Activated naive CD4-positive, alpha-beta T cell treated with anti-CD3 and anti-CD28 coated beads for 36 hours (primary cell): ENCODE measurements at regions not wholly inside any gene's neighbourhood (a gene's known extent, or its start where the extent isn't known, plus 50 kb on each side); places are given as distances from the start of the nearest gene placed in this dataset.

Experiments used
- CTCF ChIA-PET: fragments of 350-600 bp; sonication (Branson Sonifier 250); formaldehyde crosslinking; loops from one replicate; lab custom pipeline; 2021; ENCODE audit warnings: antibody characterized with exemption; lab: Charles Lee
- DNase-seq: peaks from one replicate; pipeline ENCODE4 v3.0.0-alpha.2; 2020
- H3K27ac Mint-ChIP-seq: one replicate; pipeline ENCODE4 v1.8.0; 2021; ENCODE audit warnings: mild to moderate bottlenecking, mixed read lengths
- H3K27me3 Mint-ChIP-seq: one replicate; pipeline ENCODE4 v1.8.0; 2021; ENCODE audit warnings: low read depth, mixed read lengths
- H3K36me3 Mint-ChIP-seq: one replicate; pipeline ENCODE4 v1.8.0; 2021; ENCODE audit warnings: low read depth, mixed read lengths
- H3K4me1 Mint-ChIP-seq: one replicate; pipeline ENCODE4 v1.8.0; 2021; ENCODE audit warnings: low read depth, mixed read lengths
- H3K4me3 Mint-ChIP-seq: one replicate; pipeline ENCODE4 v1.8.0; 2021; ENCODE audit warnings: mild to moderate bottlenecking, moderate library complexity, mixed read lengths
- H3K9me3 Mint-ChIP-seq: one replicate; pipeline ENCODE4 v1.8.0; 2021; ENCODE audit warnings: mixed read lengths
- intact Hi-C: fragments of 100-400 bp; cut with micrococcal nuclease; formaldehyde crosslinking; loops from one replicate; pipeline ENCODE4 v1.15.1; 2023

GRCh38 chr4:120520761-120521160 lies 401.8 kb downstream of the PRDM5 start:
- no peaks in the 10 kb centered on the region for H3K27me3 Mint-ChIP-seq
- H3K27ac Mint-ChIP-seq, result no peak overlapping the region

DNA sequence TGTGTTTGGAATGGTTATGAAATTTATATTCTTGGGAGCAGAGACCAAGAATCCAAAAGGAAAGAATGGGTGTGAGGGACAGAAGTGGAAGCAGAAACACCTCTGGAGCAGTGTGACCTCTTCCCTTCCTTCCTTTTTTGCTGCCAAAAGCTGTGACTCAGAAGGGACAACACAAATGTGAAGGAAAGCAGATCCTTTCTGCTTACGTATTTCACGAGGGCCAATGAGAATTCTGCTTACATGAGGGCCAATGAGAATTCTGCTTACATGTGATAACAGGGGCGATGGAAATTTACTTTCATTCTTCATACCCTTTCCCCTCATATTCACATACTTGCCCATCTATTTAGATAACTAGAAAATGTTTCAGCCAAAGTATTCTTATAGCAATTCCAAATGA lies 404.6 kb downstream of the PRDM5 start:
- intact Hi-C loops, result no loop called here
- CTCF ChIA-PET, result no interaction called here
- no peaks in the 10 kb centered on the region for H3K36me3 Mint-ChIP-seq

More at GRCh38 chr4:120520761-120521160, 401.8 kb downstream of the PRDM5 start:
- DNase-seq, result no peak
- Mint-ChIP-seq H3K9me3 (no peaks in the 10 kb centered on the region), H3K4me1 (no peaks in the 10 kb centered on the region), H3K4me3 (no peak overlapping the region), H3K36me3 (no peaks in the 10 kb centered on the region)
- intact Hi-C loops, result no loop called here
- CTCF ChIA-PET, result no interaction called here

DNA sequence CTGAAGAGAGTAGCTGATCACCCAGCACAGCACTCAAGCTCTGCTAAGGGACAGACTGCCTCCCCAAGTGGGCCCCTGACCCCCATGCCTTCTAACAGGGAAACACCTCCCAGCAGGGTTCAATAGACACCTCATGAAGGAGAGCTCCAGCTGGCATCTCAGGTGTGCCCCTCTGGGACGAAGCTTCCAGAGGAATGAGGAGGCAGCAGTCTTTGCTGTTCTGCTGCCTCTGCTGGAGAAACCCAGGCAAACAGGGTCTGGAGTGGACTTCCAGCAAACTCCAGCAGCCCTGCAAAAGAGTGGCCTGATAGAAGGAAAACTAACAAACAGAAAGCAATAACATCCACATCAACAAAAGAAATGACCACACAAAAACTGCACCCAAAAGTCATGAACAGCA lies 412.8 kb downstream of the PRDM5 start:
- no peak for DNase-seq
- peaks cover 2% of the 10 kb centered on the region for H3K9me3 Mint-ChIP-seq
- intact Hi-C loops, result no loop called here
- CTCF ChIA-PET, result no interaction called here
- H3K27ac Mint-ChIP-seq, result no peak overlapping the region
- H3K36me3 Mint-ChIP-seq, result no peaks in the 10 kb centered on the region
- H3K27me3 Mint-ChIP-seq, result no peaks in the 10 kb centered on the region
- no peak overlapping the region for H3K4me3 Mint-ChIP-seq
- no peaks in the 10 kb centered on the region for H3K4me1 Mint-ChIP-seq

More for the DNA sequence above, 404.6 kb downstream of the PRDM5 start:
- no peak overlapping the region for H3K4me3 Mint-ChIP-seq
- no peaks in the 10 kb centered on the region for H3K9me3 Mint-ChIP-seq
- no peak overlapping the region for H3K27ac Mint-ChIP-seq
- H3K4me1 Mint-ChIP-seq, result no peaks in the 10 kb centered on the region
- DNase-seq, result no peak
- H3K27me3 Mint-ChIP-seq, result no peaks in the 10 kb centered on the region

- no peak overlapping the region for H3K27ac Mint-ChIP-seq
- no peak for DNase-seq
- intact Hi-C loops, result no loop called here
- no peaks in the 10 kb centered on the region for H3K36me3 Mint-ChIP-seq
- no peaks in the 10 kb centered on the region for H3K4me1 Mint-ChIP-seq
- H3K27me3 Mint-ChIP-seq, result no peaks in the 10 kb centered on the region
- CTCF ChIA-PET, result no interaction called here
- no peak overlapping the region for H3K4me3 Mint-ChIP-seq
- H3K9me3 Mint-ChIP-seq, result peaks cover 2% of the 10 kb centered on the region
These were observed 413.3 kb downstream of the PRDM5 start for GRCh38 chr4:120509222-120509621.

- CTCF ChIA-PET, result no interaction called here
- Mint-ChIP-seq H3K27ac (no peak overlapping the region), H3K9me3 (peaks cover 4% of the 10 kb centered on the region), H3K4me1 (no peaks in the 10 kb centered on the region), H3K36me3 (no peaks in the 10 kb centered on the region), H3K27me3 (no peaks in the 10 kb centered on the region), H3K4me3 (no peak overlapping the region)
- DNase-seq, result no peak
- intact Hi-C loops, result no loop called here
These were observed 414.5 kb downstream of the PRDM5 start for GRCh38 chr4:120508036-120508435.

DNA sequence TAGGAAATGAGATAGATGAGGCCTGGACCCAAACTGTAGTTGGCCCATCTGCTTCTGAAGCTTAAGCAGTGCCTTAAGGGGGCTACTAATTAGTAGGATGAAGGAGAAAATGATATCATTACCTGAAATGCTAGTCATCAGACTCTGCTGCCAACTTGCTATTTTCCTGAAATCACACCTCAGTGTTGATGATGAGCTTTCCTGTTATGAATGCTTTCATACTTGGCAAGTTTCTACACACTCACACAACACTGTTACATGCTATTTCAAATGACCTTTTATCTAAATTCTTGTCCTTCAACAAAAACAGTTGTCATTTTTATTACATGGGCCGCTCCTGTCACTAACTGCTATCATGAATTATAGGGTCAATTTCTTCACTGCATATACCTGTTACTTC lies 416.0 kb downstream of the PRDM5 start:
- Mint-ChIP-seq H3K4me3 (no peak overlapping the region), H3K4me1 (no peaks in the 10 kb centered on the region), H3K27me3 (no peaks in the 10 kb centered on the region), H3K27ac (no peak overlapping the region), H3K36me3 (no peaks in the 10 kb centered on the region), H3K9me3 (peaks cover 2% of the 10 kb centered on the region)
- intact Hi-C loops, result no loop called here
- no peak for DNase-seq
- CTCF ChIA-PET, result interaction anchor here (0.6 kb wide), 1 partner anchor 246 kb away, joined by 3 read pairs; no protein-coding TSS in a partner anchor

DNA sequence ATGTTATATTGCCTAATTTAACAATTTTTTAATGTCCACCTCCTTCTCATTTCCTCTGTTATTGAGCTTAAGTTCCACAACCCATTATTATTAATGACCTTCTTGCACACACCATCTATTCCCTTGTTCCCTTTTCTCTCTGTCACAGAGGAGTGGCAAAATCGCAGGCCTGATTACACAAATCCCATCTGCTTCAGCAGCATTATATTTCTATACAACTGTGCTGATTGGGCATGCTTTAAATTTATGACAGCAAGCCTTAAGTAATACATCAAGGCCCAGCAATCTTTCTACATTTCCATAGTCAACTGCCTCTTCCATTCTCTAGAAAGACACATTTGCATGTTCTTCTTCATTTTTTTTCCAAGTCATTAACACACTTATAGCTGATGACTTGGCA lies 423.8 kb downstream of the PRDM5 start:
- Mint-ChIP-seq H3K4me3 (no peak overlapping the region), H3K36me3 (no peaks in the 10 kb centered on the region), H3K27ac (no peak overlapping the region), H3K4me1 (no peaks in the 10 kb centered on the region), H3K9me3 (peaks cover 3% of the 10 kb centered on the region), H3K27me3 (no peaks in the 10 kb centered on the region)
- DNase-seq, result no peak
- CTCF ChIA-PET, result no interaction called here
- intact Hi-C loops, result no loop called here

- intact Hi-C loops, result no loop called here
- H3K9me3 Mint-ChIP-seq, result peaks cover 4% of the 10 kb centered on the region
- H3K36me3 Mint-ChIP-seq, result no peaks in the 10 kb centered on the region
- CTCF ChIA-PET, result interaction anchor here (1.0 kb wide), 1 partner anchor 11 kb away, joined by 4 read pairs; no protein-coding TSS in a partner anchor
- H3K27me3 Mint-ChIP-seq, result no peaks in the 10 kb centered on the region
- no peak for DNase-seq
- H3K4me3 Mint-ChIP-seq, result no peak overlapping the region
- no peak overlapping the region for H3K27ac Mint-ChIP-seq
- H3K4me1 Mint-ChIP-seq, result no peaks in the 10 kb centered on the region
These were observed 424.8 kb upstream of the MAD2L1 start for GRCh38 chr4:120491481-120491880.

- CTCF ChIA-PET, result no interaction called here
- H3K4me3 Mint-ChIP-seq, result no peak overlapping the region
- no peaks in the 10 kb centered on the region for H3K36me3 Mint-ChIP-seq
- H3K27ac Mint-ChIP-seq, result no peak overlapping the region
- intact Hi-C loops, result no loop called here
- no peak for DNase-seq
- peaks cover 2% of the 10 kb centered on the region for H3K27me3 Mint-ChIP-seq
- H3K9me3 Mint-ChIP-seq, result peaks cover under 1% of the 10 kb centered on the region
- H3K4me1 Mint-ChIP-seq, result no peaks in the 10 kb centered on the region
These were observed 415.1 kb upstream of the MAD2L1 start for GRCh38 chr4:120481756-120482155.

- H3K36me3 Mint-ChIP-seq, result no peaks in the 10 kb centered on the region
These were observed 405.9 kb upstream of the MAD2L1 start for GRCh38 chr4:120472447-120473131.

GRCh38 chr4:120466429-120466828 lies 399.8 kb upstream of the MAD2L1 start:
- Mint-ChIP-seq H3K4me1 (peaks cover 2% of the 10 kb centered on the region), H3K9me3 (peaks cover 5% of the 10 kb centered on the region), H3K27me3 (no peaks in the 10 kb centered on the region), H3K36me3 (no peaks in the 10 kb centered on the region), H3K4me3 (no peak overlapping the region), H3K27ac (no peak overlapping the region)
- DNase-seq, result no peak
- CTCF ChIA-PET, result no interaction called here
- intact Hi-C loops, result no loop called here

More at GRCh38 chr4:120472447-120473131, 405.9 kb upstream of the MAD2L1 start:
- no peaks in the 10 kb centered on the region for H3K4me1 Mint-ChIP-seq
- CTCF ChIA-PET, result no interaction called here
- H3K27me3 Mint-ChIP-seq, result no peaks in the 10 kb centered on the region
- H3K27ac Mint-ChIP-seq, result no peak overlapping the region
- intact Hi-C loops, result no loop called here
- H3K9me3 Mint-ChIP-seq, result peaks cover 3% of the 10 kb centered on the region
- H3K4me3 Mint-ChIP-seq, result no peak overlapping the region
- no peak for DNase-seq

GRCh38 chr4:120454788-120455187 lies 388.1 kb upstream of the MAD2L1 start:
- Mint-ChIP-seq H3K4me1 (no peaks in the 10 kb centered on the region), H3K27ac (no peak overlapping the region), H3K36me3 (no peaks in the 10 kb centered on the region)

DNA sequence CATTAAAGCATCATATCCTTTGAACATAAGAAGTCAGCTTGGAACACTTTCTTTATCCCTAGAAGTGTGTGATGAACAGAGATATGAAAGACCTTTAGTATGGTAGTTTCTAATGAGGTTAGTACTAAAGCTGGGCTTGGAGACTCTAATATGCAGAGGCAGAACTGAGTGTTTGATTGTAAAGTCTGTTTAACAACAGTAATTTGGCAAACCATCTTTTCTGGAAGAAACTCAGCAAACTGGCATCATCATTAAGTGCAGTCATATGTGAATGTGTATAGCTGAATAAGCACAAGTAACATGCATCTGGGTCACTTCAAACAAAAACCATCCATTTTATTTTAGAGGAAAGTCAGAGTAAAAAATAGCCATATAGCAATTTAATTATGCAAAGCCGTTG lies 385.9 kb upstream of the MAD2L1 start:
- Mint-ChIP-seq H3K27ac (no peak overlapping the region), H3K9me3 (no peaks in the 10 kb centered on the region), H3K4me3 (no peak overlapping the region), H3K4me1 (no peaks in the 10 kb centered on the region), H3K36me3 (no peaks in the 10 kb centered on the region), H3K27me3 (peaks cover 6% of the 10 kb centered on the region)
- intact Hi-C loops, result no loop called here
- no peak for DNase-seq
- CTCF ChIA-PET, result no interaction called here

More at GRCh38 chr4:120454788-120455187, 388.1 kb upstream of the MAD2L1 start:
- DNase-seq, result no peak
- H3K4me3 Mint-ChIP-seq, result no peak overlapping the region
- CTCF ChIA-PET, result no interaction called here
- H3K27me3 Mint-ChIP-seq, result peaks cover 2% of the 10 kb centered on the region
- no peaks in the 10 kb centered on the region for H3K9me3 Mint-ChIP-seq
- intact Hi-C loops, result no loop called here
